ENCODE measurements at regions not wholly inside any gene's neighbourhood (a gene's known extent, or its start where the extent isn't known, plus 50 kb on each side); places are given as distances from the start of the nearest gene placed in this dataset.

GRCh38 chr2:78861546-78861945 is 164.0 kb upstream of the REG3G start (continued):
- TF ChIP-seq DMTF1 (CRISPR knock-in tag; IDR thresholded peaks at IDR 0.05) = no peak
- no peak for TF ChIP-seq ZBTB44 (CRISPR knock-in tag; IDR thresholded peaks at IDR 0.05)
- no peak for TF ChIP-seq ZBTB33 (CRISPR knock-in tag; IDR thresholded peaks at IDR 0.05)

DNA sequence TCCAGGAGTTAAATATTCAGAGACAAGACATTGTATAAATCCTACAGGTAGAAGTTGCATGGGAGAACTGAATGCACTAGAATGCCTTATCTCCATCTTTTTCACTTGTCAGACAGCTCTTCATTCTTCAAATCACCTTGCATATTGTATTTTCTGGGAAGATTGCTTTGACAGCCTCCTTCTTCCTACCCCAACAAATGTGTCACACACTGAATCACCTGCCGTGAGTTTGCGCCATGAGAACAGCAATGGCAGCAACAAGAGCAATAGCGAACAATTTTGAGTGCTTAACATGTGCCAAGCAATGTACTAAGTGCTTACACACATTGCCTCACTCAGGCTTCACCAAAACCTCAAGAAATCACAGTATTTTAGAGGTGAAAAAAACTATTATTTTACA is 161.3 kb upstream of the REG3G start:
- Histone ChIP-seq H3K4me2 (ENCODE audit: low read depth, low read length) (no peak overlapping the region), H3K4me1 (ENCODE audit: insufficient read depth, low read length) (no peaks in the 10 kb centered on the region), H3K27ac (ENCODE audit: extremely low read length, insufficient read depth, low read length) (no peak overlapping the region), H4K20me1 (ENCODE audit: insufficient read depth, low read length) (no peaks in the 10 kb centered on the region), H3K4me3 (replicated peaks in 1 of 3; ENCODE audit: insufficient read depth in 1 of 3, low read depth in 2 of 3, low read length in 3 of 3) (no peak overlapping the region), H3K79me2 (ENCODE audit: insufficient read depth, low read length) (no peaks in the 10 kb centered on the region), H3K36me3 (replicated peaks in 1 of 2; ENCODE audit: control insufficient read depth in 1 of 2, insufficient read depth in 2 of 2, low read length in 2 of 2) (no peaks in the 10 kb centered on the region), H2AFZ (ENCODE audit: low read length) (no peak overlapping the region), H3K9ac (ENCODE audit: insufficient read depth, low read depth, low read length) (no peak overlapping the region), H3K9me3 (ENCODE audit: low read length) (no peaks in the 10 kb centered on the region), H3K27me3 (ENCODE audit: control insufficient read depth in 1 of 2, insufficient read depth in 2 of 2, low read length in 2 of 2) (no peaks in the 10 kb centered on the region)
- ATAC-seq (no peak), FAIRE-seq (no peak), DNase-seq (ENCODE audit: low spot score) (no peak)
- intact Hi-C loops (cut with micrococcal nuclease; ENCODE audit: unreplicated experiment) = loop anchor here (5.0 kb wide), 1 partner anchor 512 kb away; no protein-coding TSS in a partner anchor
- BruUV-seq (replicated peaks) = no TSS peak
- in situ Hi-C loops (cut with HindIII; ENCODE audit: extremely low pct_ligation_motif_present, low pct_unique_long_range_greater_than_20kb) = loop anchor here (25.0 kb wide), 1 partner anchor 1902 kb away; no protein-coding TSS in a partner anchor
- WGBS (ENCODE audit: low lambda C conversion rate) = 7% methylated on average over 3 of the region's 3 CpGs
- POLR2A ChIA-PET = no interaction called here
- CTCF ChIA-PET (ENCODE audit: low intra/inter-chr PET ratio, low total read pairs) = no interaction called here
- no peak for TF ChIP-seq ZNF703 (CRISPR knock-in tag; IDR thresholded peaks at IDR 0.05; ENCODE audit: borderline replicate concordance)
- no peak for TF ChIP-seq ZSCAN29 (CRISPR knock-in tag; conservative IDR thresholded peaks at IDR 0.05)
- TF ChIP-seq NR2F2 (IDR thresholded peaks at IDR 0.05; ENCODE audit: borderline replicate concordance, low read depth) = no peak
- TF ChIP-seq, protein P1, sequence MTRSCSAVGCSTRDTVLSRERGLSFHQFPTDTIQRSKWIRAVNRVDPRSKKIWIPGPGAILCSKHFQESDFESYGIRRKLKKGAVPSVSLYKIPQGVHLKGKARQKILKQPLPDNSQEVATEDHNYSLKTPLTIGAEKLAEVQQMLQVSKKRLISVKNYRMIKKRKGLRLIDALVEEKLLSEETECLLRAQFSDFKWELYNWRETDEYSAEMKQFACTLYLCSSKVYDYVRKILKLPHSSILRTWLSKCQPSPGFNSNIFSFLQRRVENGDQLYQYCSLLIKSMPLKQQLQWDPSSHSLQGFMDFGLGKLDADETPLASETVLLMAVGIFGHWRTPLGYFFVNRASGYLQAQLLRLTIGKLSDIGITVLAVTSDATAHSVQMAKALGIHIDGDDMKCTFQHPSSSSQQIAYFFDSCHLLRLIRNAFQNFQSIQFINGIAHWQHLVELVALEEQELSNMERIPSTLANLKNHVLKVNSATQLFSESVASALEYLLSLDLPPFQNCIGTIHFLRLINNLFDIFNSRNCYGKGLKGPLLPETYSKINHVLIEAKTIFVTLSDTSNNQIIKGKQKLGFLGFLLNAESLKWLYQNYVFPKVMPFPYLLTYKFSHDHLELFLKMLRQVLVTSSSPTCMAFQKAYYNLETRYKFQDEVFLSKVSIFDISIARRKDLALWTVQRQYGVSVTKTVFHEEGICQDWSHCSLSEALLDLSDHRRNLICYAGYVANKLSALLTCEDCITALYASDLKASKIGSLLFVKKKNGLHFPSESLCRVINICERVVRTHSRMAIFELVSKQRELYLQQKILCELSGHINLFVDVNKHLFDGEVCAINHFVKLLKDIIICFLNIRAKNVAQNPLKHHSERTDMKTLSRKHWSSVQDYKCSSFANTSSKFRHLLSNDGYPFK (CRISPR knock-in tag; IDR thresholded peaks at IDR 0.05; ENCODE audit: borderline replicate concordance) = no peak
- no peak for TF ChIP-seq AKAP8 (CRISPR knock-in tag; IDR thresholded peaks at IDR 0.05)
- TF ChIP-seq FIP1L1 (IDR thresholded peaks at IDR 0.05; ENCODE audit: borderline replicate concordance, insufficient read depth, low read depth, low read length) = no peak
- TF ChIP-seq BCLAF1 (IDR thresholded peaks at IDR 0.05) = no peak

All from HepG2 (cell line).